Skeletal muscle satellite cell (primary cell): ENCODE measurements at regions not wholly inside any gene's neighbourhood (a gene's known extent, or its start where the extent isn't known, plus 50 kb on each side); places are given as distances from the start of the nearest gene placed in this dataset.

Experiments
- H3K27me3 ChIP-seq: 2 replicates; pipeline ENCODE4 v1.7.0; 2013; ENCODE audit warnings: low read length; ENCODE audit not compliant: control insufficient read depth, insufficient read depth
- H3K36me3 ChIP-seq: 2 replicates; pipeline ENCODE4 v1.7.0; 2013; ENCODE audit warnings: mild to moderate bottlenecking, control low read depth, low read length; ENCODE audit not compliant: insufficient read depth
- H3K4me1 ChIP-seq: 2 replicates; pipeline ENCODE4 v1.7.0; 2013; ENCODE audit warnings: low read length; ENCODE audit not compliant: control insufficient read depth, insufficient read depth
- H3K4me2 ChIP-seq: 2 replicates; pipeline ENCODE4 v1.7.0; 2013; ENCODE audit warnings: mild to moderate bottlenecking, low read length
- H3K4me3 ChIP-seq: 2 replicates; pipeline ENCODE4 v1.7.0; 2013; ENCODE audit warnings: low read length
- H3K9ac ChIP-seq: 2 replicates; pipeline ENCODE4 v1.7.0; 2013; ENCODE audit warnings: mild to moderate bottlenecking, low read depth, low read length, moderate library complexity
- H3K9me3 ChIP-seq: replicated peaks from 2 replicates; pipeline ENCODE4 v1.7.0; 2013; ENCODE audit warnings: mild to moderate bottlenecking, control low read depth, low read length

GRCh38 chr14:61226015-61226654 is 55.0 kb downstream of the TMEM30B start:
- H3K9me3 ChIP-seq = no peaks in the 10 kb centered on the region
- H3K4me2 ChIP-seq = no peak overlapping the region
- no peak overlapping the region for H3K9ac ChIP-seq
- H3K27me3 ChIP-seq = no peaks in the 10 kb centered on the region
- H3K36me3 ChIP-seq = no peaks in the 10 kb centered on the region
- no peak overlapping the region for H3K4me3 ChIP-seq
- H3K4me1 ChIP-seq = peaks cover 31% of the 10 kb centered on the region

GRCh38 chr14:61225344-61225743 is 55.8 kb downstream of the TMEM30B start:
- Histone ChIP-seq H3K4me1 (peaks cover 31% of the 10 kb centered on the region), H3K9me3 (no peaks in the 10 kb centered on the region), H3K36me3 (no peaks in the 10 kb centered on the region), H3K4me3 (no peak overlapping the region), H3K27me3 (no peaks in the 10 kb centered on the region), H3K4me2 (no peak overlapping the region), H3K9ac (no peak overlapping the region)

- Histone ChIP-seq H3K4me3 (no peak overlapping the region), H3K4me1 (peaks cover 33% of the 10 kb centered on the region), H3K27me3 (no peaks in the 10 kb centered on the region), H3K4me2 (no peak overlapping the region), H3K9ac (no peak overlapping the region), H3K36me3 (no peaks in the 10 kb centered on the region), H3K9me3 (no peaks in the 10 kb centered on the region)
Observed at GRCh38 chr14:61223552-61223951, 57.6 kb downstream of the TMEM30B start.

GRCh38 chr14:61222388-61222787 is 58.8 kb downstream of the TMEM30B start:
- H3K4me1 ChIP-seq = peaks cover 44% of the 10 kb centered on the region

DNA sequence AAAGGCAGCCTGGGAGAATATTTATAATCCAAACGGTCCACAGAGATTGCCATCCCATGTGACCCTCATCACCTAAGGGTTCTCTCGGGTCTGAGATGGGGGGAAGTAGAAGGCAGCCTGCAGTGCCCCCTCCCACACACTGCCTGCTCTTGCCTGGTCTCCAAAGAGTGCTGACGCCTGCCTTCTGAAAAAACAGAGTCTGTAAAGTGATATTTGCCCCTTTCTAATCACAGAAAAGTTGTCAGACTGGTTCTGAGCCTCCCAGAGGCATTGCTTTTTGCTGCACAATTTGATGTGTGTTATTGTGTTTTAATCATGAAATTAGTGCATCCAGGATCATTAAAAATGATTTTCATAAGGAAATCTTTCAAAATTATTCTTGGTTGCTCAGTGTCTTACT is 59.2 kb downstream of the TMEM30B start:
- Histone ChIP-seq H3K36me3 (no peaks in the 10 kb centered on the region), H3K4me3 (no peak overlapping the region), H3K27me3 (no peaks in the 10 kb centered on the region), H3K4me2 (no peak overlapping the region), H3K9me3 (no peaks in the 10 kb centered on the region), H3K4me1 (peaks cover 44% of the 10 kb centered on the region), H3K9ac (no peak overlapping the region)

More at GRCh38 chr14:61222388-61222787, 58.8 kb downstream of the TMEM30B start:
- Histone ChIP-seq H3K4me2 (no peak overlapping the region), H3K27me3 (no peaks in the 10 kb centered on the region), H3K4me3 (no peak overlapping the region), H3K9ac (no peak overlapping the region), H3K9me3 (no peaks in the 10 kb centered on the region), H3K36me3 (no peaks in the 10 kb centered on the region)

- Histone ChIP-seq H3K4me3 (no peak overlapping the region), H3K4me2 (no peak overlapping the region), H3K9me3 (no peaks in the 10 kb centered on the region), H3K27me3 (no peaks in the 10 kb centered on the region), H3K9ac (no peak overlapping the region), H3K4me1 (peaks cover 37% of the 10 kb centered on the region), H3K36me3 (no peaks in the 10 kb centered on the region)
Observed at GRCh38 chr14:61219673-61220072, 61.5 kb downstream of the TMEM30B start.

- H3K4me1 ChIP-seq = peaks cover 41% of the 10 kb centered on the region
- H3K27me3 ChIP-seq = no peaks in the 10 kb centered on the region
- no peak overlapping the region for H3K9ac ChIP-seq
- no peaks in the 10 kb centered on the region for H3K9me3 ChIP-seq
- H3K4me2 ChIP-seq = no peak overlapping the region
- H3K4me3 ChIP-seq = no peak overlapping the region
- no peaks in the 10 kb centered on the region for H3K36me3 ChIP-seq
Observed at GRCh38 chr14:61219256-61219655, 61.9 kb downstream of the TMEM30B start.

- Histone ChIP-seq H3K27me3 (no peaks in the 10 kb centered on the region), H3K4me3 (no peak overlapping the region), H3K4me2 (no peak overlapping the region), H3K9me3 (no peaks in the 10 kb centered on the region), H3K9ac (no peak overlapping the region), H3K4me1 (peaks cover 46% of the 10 kb centered on the region), H3K36me3 (no peaks in the 10 kb centered on the region)
Observed at GRCh38 chr14:61218767-61219166, 62.4 kb downstream of the TMEM30B start.

DNA sequence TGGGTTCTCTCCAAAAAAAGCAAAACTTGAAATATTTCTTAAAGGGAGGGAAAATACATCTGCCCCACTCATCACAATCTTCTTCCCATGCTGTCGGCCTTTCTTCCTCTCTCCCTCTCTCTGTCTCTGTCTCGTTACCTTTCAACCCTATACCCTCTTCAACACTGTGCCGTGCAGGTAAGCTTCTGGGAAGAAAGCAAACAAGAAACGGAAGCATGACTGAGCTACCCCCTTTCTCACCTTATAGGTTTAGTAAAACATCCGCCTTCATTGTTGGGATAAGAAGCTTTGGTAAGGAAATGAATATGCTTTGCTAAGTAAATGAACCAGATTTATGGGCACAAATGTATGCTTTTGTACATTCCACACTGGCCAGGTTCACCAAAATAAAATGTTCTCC is 63.0 kb downstream of the TMEM30B start:
- no peak overlapping the region for H3K4me2 ChIP-seq
- no peaks in the 10 kb centered on the region for H3K9me3 ChIP-seq
- no peaks in the 10 kb centered on the region for H3K36me3 ChIP-seq
- H3K27me3 ChIP-seq = no peaks in the 10 kb centered on the region
- H3K4me1 ChIP-seq = peaks cover 52% of the 10 kb centered on the region
- H3K4me3 ChIP-seq = no peak overlapping the region
- no peak overlapping the region for H3K9ac ChIP-seq

DNA sequence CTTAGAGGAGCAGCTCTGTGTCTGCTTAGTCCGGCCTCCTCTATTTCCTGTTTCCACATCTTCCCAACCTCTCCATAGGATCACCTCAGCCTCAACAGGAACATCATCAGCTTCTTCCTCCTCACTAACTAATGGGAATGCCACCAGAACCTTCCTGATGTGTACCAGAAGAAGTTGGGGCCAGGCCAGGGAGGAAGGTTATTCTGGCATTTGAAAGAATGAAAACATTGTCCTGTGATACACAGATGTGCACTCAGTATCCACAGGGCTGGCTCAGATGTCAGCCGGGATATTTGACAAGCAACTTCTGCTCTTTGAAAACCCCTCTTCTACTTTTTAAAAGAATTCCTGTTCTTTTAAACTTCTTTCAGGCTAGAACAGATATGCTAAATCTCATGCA is 63.6 kb downstream of the TMEM30B start:
- no peaks in the 10 kb centered on the region for H3K9me3 ChIP-seq
- H3K4me3 ChIP-seq = no peak overlapping the region
- H3K27me3 ChIP-seq = no peaks in the 10 kb centered on the region
- no peak overlapping the region for H3K9ac ChIP-seq
- H3K36me3 ChIP-seq = no peaks in the 10 kb centered on the region
- H3K4me2 ChIP-seq = no peak overlapping the region
- H3K4me1 ChIP-seq = peaks cover 57% of the 10 kb centered on the region

- H3K36me3 ChIP-seq = no peaks in the 10 kb centered on the region
- H3K9me3 ChIP-seq = no peaks in the 10 kb centered on the region
- H3K9ac ChIP-seq = no peak overlapping the region
Observed at GRCh38 chr14:61215222-61216020, 65.7 kb downstream of the TMEM30B start.

DNA sequence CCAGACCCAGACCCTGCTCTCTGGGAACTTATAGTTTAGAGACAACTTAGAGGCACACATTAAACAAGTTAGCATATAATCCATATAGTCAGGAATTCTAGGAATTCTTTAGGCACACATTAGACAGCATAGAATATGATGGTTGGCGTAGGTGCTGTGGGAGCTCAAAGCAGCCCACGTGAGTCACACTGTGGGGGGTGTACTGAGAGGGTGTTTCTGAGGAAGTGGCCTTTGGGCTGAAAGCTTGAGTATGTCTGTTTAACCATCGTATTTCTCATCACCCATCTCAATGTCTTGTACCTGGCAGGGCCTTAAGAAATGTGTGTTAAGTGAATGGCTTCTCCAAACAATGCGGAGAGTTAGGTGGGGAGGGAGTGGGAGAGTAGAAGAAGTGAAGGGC is 67.2 kb downstream of the TMEM30B start:
- peaks cover 50% of the 10 kb centered on the region for H3K4me1 ChIP-seq
- H3K9me3 ChIP-seq = no peaks in the 10 kb centered on the region
- H3K27me3 ChIP-seq = no peaks in the 10 kb centered on the region
- no peak overlapping the region for H3K4me2 ChIP-seq
- H3K4me3 ChIP-seq = no peak overlapping the region
- no peaks in the 10 kb centered on the region for H3K36me3 ChIP-seq
- no peak overlapping the region for H3K9ac ChIP-seq

More at GRCh38 chr14:61215222-61216020, 65.7 kb downstream of the TMEM30B start:
- H3K27me3 ChIP-seq = no peaks in the 10 kb centered on the region
- H3K4me1 ChIP-seq = peaks cover 56% of the 10 kb centered on the region
- no peak overlapping the region for H3K4me3 ChIP-seq
- no peak overlapping the region for H3K4me2 ChIP-seq
